ENCODE measurements at regions not wholly inside any gene's neighbourhood (a gene's known extent, or its start where the extent isn't known, plus 50 kb on each side); places are given as distances from the start of the nearest gene placed in this dataset.

DNA sequence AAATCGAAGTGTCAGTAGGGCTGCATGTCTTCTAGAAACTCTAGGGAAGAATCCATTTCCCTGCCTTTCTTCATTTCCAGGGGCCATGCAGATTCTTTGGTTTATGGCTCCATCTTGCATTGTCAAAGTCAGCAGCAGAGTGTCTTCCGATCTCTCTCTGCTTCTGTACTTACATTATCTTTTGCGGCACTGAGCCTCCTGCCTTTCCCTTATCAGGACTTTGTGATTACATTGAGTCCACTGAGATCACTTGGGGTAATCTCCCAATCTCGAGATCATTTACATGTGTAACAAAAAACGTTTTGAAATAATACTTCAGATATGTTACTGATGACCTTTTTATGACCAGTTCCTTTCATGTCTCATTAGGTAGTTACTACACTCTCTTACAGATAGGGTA is 695.9 kb downstream of the NSUN3 start:
- FAIRE-seq = no peak
- H4K20me1 ChIP-seq (replicated peaks in 1 of 2; ENCODE audit: control insufficient read depth in 1 of 2, insufficient read depth in 2 of 2, low read length in 2 of 2) = no peaks in the 10 kb centered on the region
- H2BK20ac ChIP-seq (ENCODE audit: low read length) = no peak overlapping the region
- no peak for DNase-seq (ENCODE audit: low read depth in 1 of 2, low spot score in 2 of 2)
- POLR2A ChIA-PET (ENCODE audit: partially characterized antibody) = no interaction called here
- H3K36me3 ChIP-seq (ENCODE audit: control insufficient read depth in 2 of 4, insufficient read depth in 4 of 4, low read length in 3 of 4) = no peaks in the 10 kb centered on the region
- 90% methylated on average over 5 of the region's 5 CpGs; no CpG with 5 or more reads in 1 of the 2 experiments for WGBS, 2 experiments (ENCODE audit: extremely low coverage in 1 of 2, insufficient coverage in 1 of 2, insufficient read length in 1 of 2, insufficient replicate concordance in 2 of 2, low coverage in 1 of 2, low lambda C conversion rate in 2 of 2, missing lambda C conversion rate in 1 of 2)
- H4K8ac ChIP-seq (ENCODE audit: extremely low read depth, insufficient read depth, low read length) = no peak overlapping the region
- no peak overlapping the region for H2BK5ac ChIP-seq (ENCODE audit: low read depth, low read length)
- H3K14ac ChIP-seq (ENCODE audit: insufficient read length) = no peak overlapping the region
- H3K56ac ChIP-seq (replicated peaks; ENCODE audit: insufficient read length, low read depth, low read length) = no peak overlapping the region
- no peak overlapping the region for H3K4me3 ChIP-seq (ENCODE audit: extremely low read depth in 1 of 4, insufficient read depth in 2 of 4, low read depth in 3 of 4, low read length in 4 of 4)
- H3K27me3 ChIP-seq (replicated peaks in 1 of 4; ENCODE audit: control insufficient read depth in 3 of 4, extremely low read depth in 1 of 4, insufficient read depth in 3 of 4, low read length in 3 of 4) = no peaks in the 10 kb centered on the region
- no peak overlapping the region for H4K91ac ChIP-seq (replicated peaks; ENCODE audit: insufficient read length, low read length)
- H2AK5ac ChIP-seq (ENCODE audit: low read depth, low read length) = no peak overlapping the region
- H3K4me2 ChIP-seq (ENCODE audit: insufficient read depth in 1 of 2, low read depth in 2 of 2, low read length in 2 of 2) = no peak overlapping the region
- CTCF ChIA-PET (ENCODE audit: partially characterized antibody) = no interaction called here
- no peak overlapping the region for H2AFZ ChIP-seq (ENCODE audit: low read length)
- no peaks in the 10 kb centered on the region for H3K9me3 ChIP-seq (ENCODE audit: insufficient read depth in 2 of 2, low read depth in 1 of 2, low read length in 1 of 2)
- TF ChIP-seq CHD1 (IDR thresholded peaks at IDR 0.05; ENCODE audit: low read depth, low read length) (no peak), FOSL1 (IDR thresholded peaks at IDR 0.05; ENCODE audit: insufficient read depth, low read depth, low read length) (no peak), CHD2 (IDR thresholded peaks at IDR 0.05; ENCODE audit: low read length) (no peak), CBX8 (IDR thresholded peaks at IDR 0.05; ENCODE audit: borderline replicate concordance, low read depth, low read length) (no peak), CREB1 (IDR thresholded peaks at IDR 0.05) (no peak), ATF2 (IDR thresholded peaks at IDR 0.05; ENCODE audit: low read length) (no peak), HDAC6 (IDR thresholded peaks at IDR 0.05; ENCODE audit: low read depth, low read length) (no peak), TCF12 (IDR thresholded peaks at IDR 0.05; ENCODE audit: low read depth, low read length) (no peak), RAD21 (IDR thresholded peaks at IDR 0.05 in 1 of 2, conservative IDR thresholded peaks at IDR 0.05 in 1 of 2; ENCODE audit: low read depth in 2 of 2, low read length in 2 of 2) (no peak), SP4 (IDR thresholded peaks at IDR 0.05; ENCODE audit: low read length) (no peak), E2F6 (IDR thresholded peaks at IDR 0.05) (no peak), SIRT6 (IDR thresholded peaks at IDR 0.05; ENCODE audit: low read length) (no peak)
- no peaks in the 10 kb centered on the region for H3K4me1 ChIP-seq (replicated peaks in 1 of 4; ENCODE audit: control insufficient read depth in 3 of 4, insufficient read depth in 4 of 4, low read length in 3 of 4)
- no peak overlapping the region for H2BK12ac ChIP-seq (ENCODE audit: low read depth, low read length)
- no peak overlapping the region for H3K27ac ChIP-seq (ENCODE audit: low read depth, low read length)
- H4K5ac ChIP-seq (ENCODE audit: insufficient read length, low read depth, low read length) = no peak overlapping the region
- H3K79me2 ChIP-seq (ENCODE audit: control insufficient read depth in 1 of 2, insufficient read depth in 2 of 2, low read length in 2 of 2) = no peaks in the 10 kb centered on the region
- no peak overlapping the region for H2BK15ac ChIP-seq (ENCODE audit: low read length)
- H3K18ac ChIP-seq (ENCODE audit: extremely low read depth, low read length) = no peak overlapping the region
- no peak overlapping the region for H3K4ac ChIP-seq (replicated peaks; ENCODE audit: insufficient read length, low read depth, low read length)
- no peak overlapping the region for H2BK120ac ChIP-seq (replicated peaks; ENCODE audit: low read depth, low read length)
- H3K23me2 ChIP-seq (ENCODE audit: low read depth, low read length) = no peaks in the 10 kb centered on the region
- H3K9ac ChIP-seq (replicated peaks in 1 of 4; ENCODE audit: extremely low read depth in 1 of 4, low read depth in 3 of 4, low read length in 3 of 4) = no peak overlapping the region
- no peak overlapping the region for H3K23ac ChIP-seq (ENCODE audit: insufficient read length)
- no peaks in the 10 kb centered on the region for H3K79me1 ChIP-seq (ENCODE audit: low read depth, low read length)

Measured in H1 (cell line).